HepG2 (cell line): ENCODE measurements at regions not wholly inside any gene's neighbourhood (a gene's known extent, or its start where the extent isn't known, plus 50 kb on each side); places are given as distances from the start of the nearest gene placed in this dataset.

ENCODE experiments used
- KLF12 ChIP-seq: sonication (generic); formaldehyde crosslinking; IDR thresholded peaks from 2 replicates; pipeline ENCODE4 v1.4.0; 2020; ENCODE audit warnings: missing genetic modification reagents, borderline replicate concordance
- MEIS2 ChIP-seq: sonication (generic); formaldehyde crosslinking; IDR thresholded peaks from 2 replicates; pipeline ENCODE4 v1.9.0; 2021; ENCODE audit warnings: mild to moderate bottlenecking, missing genetic modification reagents
- MIXL1 ChIP-seq: IDR thresholded peaks from 2 replicates; pipeline ENCODE4 v1.6.1; 2016
- NFIB ChIP-seq: sonication (generic); formaldehyde crosslinking; IDR thresholded peaks from 2 replicates; pipeline ENCODE4 v1.9.0; 2021; ENCODE audit warnings: missing genetic modification reagents, mild to moderate bottlenecking, borderline replicate concordance
- NFYB ChIP-seq: sonication (generic); formaldehyde crosslinking; IDR thresholded peaks from 2 replicates; pipeline ENCODE4 v1.4.0; 2020; ENCODE audit warnings: missing genetic modification reagents
- NFYC ChIP-seq: IDR thresholded peaks from 2 replicates; pipeline ENCODE4 v1.6.1; 2016; ENCODE audit warnings: missing genetic modification reagents, missing compliant biosample characterization
- NKX3-1 ChIP-seq: sonication (generic); formaldehyde crosslinking; IDR thresholded peaks from 2 replicates; pipeline ENCODE4 v1.5.0; 2020; ENCODE audit warnings: missing genetic modification reagents
- STAG1 ChIP-seq: sonication (generic); formaldehyde crosslinking; IDR thresholded peaks from 2 replicates; pipeline ENCODE4 v1.4.0; 2020; ENCODE audit warnings: missing genetic modification reagents
- ZBTB20 ChIP-seq: sonication (generic); formaldehyde crosslinking; IDR thresholded peaks from 2 replicates; pipeline ENCODE4 v1.8.1; 2023; ENCODE audit warnings: missing genetic modification reagents, low read depth, mild to moderate bottlenecking, borderline replicate concordance
- ZNF232 ChIP-seq: sonication (generic); formaldehyde crosslinking; IDR thresholded peaks from 2 replicates; pipeline ENCODE4 v1.4.0; 2020; ENCODE audit warnings: missing genetic modification reagents, borderline replicate concordance
- ZNF83 ChIP-seq: sonication (generic); formaldehyde crosslinking; IDR thresholded peaks from 2 replicates; pipeline ENCODE4 v1.4.0; 2020; ENCODE audit warnings: missing genetic modification reagents, mild to moderate bottlenecking, borderline replicate concordance
- TF ChIP-seq, protein P1 (sequence below), 2 experiments: sonication (generic) in 1 of 2; formaldehyde crosslinking in 1 of 2; IDR thresholded peaks; 2 replicates each; pipeline versions ENCODE4 v1.5.1 to v1.6.1; 2011 to 2020; ENCODE audit warnings: borderline replicate concordance in 1 of 2, low read depth in 1 of 2, low read length in 1 of 2, mild to moderate bottlenecking in 1 of 2, missing genetic modification reagents in 1 of 2, moderate library complexity in 1 of 2
- TF ChIP-seq, protein P2 (sequence below): sonication (generic); formaldehyde crosslinking; IDR thresholded peaks from 2 replicates; pipeline ENCODE4 v1.5.0; 2020; ENCODE audit warnings: mild to moderate bottlenecking, missing genetic modification reagents, moderate library complexity

- no peak for TF ChIP-seq ZBTB20 (CRISPR knock-in tag)
- peak; percentile 77 for TF ChIP-seq NFYB (CRISPR knock-in tag)
- TF ChIP-seq, protein P1, sequence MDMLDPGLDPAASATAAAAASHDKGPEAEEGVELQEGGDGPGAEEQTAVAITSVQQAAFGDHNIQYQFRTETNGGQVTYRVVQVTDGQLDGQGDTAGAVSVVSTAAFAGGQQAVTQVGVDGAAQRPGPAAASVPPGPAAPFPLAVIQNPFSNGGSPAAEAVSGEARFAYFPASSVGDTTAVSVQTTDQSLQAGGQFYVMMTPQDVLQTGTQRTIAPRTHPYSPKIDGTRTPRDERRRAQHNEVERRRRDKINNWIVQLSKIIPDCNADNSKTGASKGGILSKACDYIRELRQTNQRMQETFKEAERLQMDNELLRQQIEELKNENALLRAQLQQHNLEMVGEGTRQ (IDR thresholded peaks at IDR 0.05; ENCODE audit: low read depth, low read length) = peak; percentile 55; the same call in 1 of the 2 replicates
- TF ChIP-seq, protein P1 (CRISPR knock-in tag; IDR thresholded peaks at IDR 0.05; ENCODE audit: borderline replicate concordance) = peak; percentile 83; the same call in 1 of the 2 replicates
- TF ChIP-seq ZNF83 = no peak
- TF ChIP-seq, protein P2, sequence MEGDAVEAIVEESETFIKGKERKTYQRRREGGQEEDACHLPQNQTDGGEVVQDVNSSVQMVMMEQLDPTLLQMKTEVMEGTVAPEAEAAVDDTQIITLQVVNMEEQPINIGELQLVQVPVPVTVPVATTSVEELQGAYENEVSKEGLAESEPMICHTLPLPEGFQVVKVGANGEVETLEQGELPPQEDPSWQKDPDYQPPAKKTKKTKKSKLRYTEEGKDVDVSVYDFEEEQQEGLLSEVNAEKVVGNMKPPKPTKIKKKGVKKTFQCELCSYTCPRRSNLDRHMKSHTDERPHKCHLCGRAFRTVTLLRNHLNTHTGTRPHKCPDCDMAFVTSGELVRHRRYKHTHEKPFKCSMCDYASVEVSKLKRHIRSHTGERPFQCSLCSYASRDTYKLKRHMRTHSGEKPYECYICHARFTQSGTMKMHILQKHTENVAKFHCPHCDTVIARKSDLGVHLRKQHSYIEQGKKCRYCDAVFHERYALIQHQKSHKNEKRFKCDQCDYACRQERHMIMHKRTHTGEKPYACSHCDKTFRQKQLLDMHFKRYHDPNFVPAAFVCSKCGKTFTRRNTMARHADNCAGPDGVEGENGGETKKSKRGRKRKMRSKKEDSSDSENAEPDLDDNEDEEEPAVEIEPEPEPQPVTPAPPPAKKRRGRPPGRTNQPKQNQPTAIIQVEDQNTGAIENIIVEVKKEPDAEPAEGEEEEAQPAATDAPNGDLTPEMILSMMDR (CRISPR knock-in tag) = peak; percentile 60
- TF ChIP-seq MIXL1 (CRISPR knock-in tag) = peak; percentile 85
- no peak for TF ChIP-seq NKX3-1 (CRISPR knock-in tag)
- no peak for TF ChIP-seq MEIS2 (CRISPR knock-in tag)
- TF ChIP-seq ZNF232 (CRISPR knock-in tag) = no peak
- no peak for TF ChIP-seq NFIB (CRISPR knock-in tag)
- TF ChIP-seq KLF12 (CRISPR knock-in tag) = no peak
- TF ChIP-seq NFYC = peak; percentile 83
- TF ChIP-seq STAG1 = peak; percentile 30
- TF ChIP-seq, all 625 proteins: peak for 10
Measured at GRCh38 chrX:129115104-129115503, 408.2 kb downstream of the SMARCA1 start (continued).
